Activated CD4-positive, alpha-beta memory T cell treated with anti-CD3 and anti-CD28 coated beads, Interleukin-2, amount 10 ng/mL, durations not matched to agents 7 days and 5 days (primary cell): ENCODE measurements at regions not wholly inside any gene's neighbourhood (a gene's known extent, or its start where the extent isn't known, plus 50 kb on each side); places are given as distances from the start of the nearest gene placed in this dataset.

Source experiments
- CTCF ChIA-PET: fragments of 350-600 bp; sonication (Branson Sonifier 250); formaldehyde crosslinking; loops from one replicate; lab custom pipeline; 2021; ENCODE audit warnings: antibody characterized with exemption, inconsistent platforms; lab: Charles Lee
- POLR2A ChIA-PET: fragments of 350-600 bp; sonication (Branson Sonifier 250); formaldehyde crosslinking; loops from one replicate; lab custom pipeline; 2021; ENCODE audit warnings: antibody characterized with exemption; lab: Charles Lee
- DNase-seq: peaks from one replicate; pipeline ENCODE4 v3.0.0-alpha.2; 2020
- H3K27ac Mint-ChIP-seq: one replicate; pipeline ENCODE4 v1.8.0; 2021; ENCODE audit warnings: mild to moderate bottlenecking, mixed read lengths
- H3K27me3 Mint-ChIP-seq: one replicate; pipeline ENCODE4 v1.8.0; 2021; ENCODE audit warnings: mixed read lengths
- H3K36me3 Mint-ChIP-seq: one replicate; pipeline ENCODE4 v1.8.0; 2021; ENCODE audit warnings: low read depth, mixed read lengths
- H3K4me1 Mint-ChIP-seq: one replicate; pipeline ENCODE4 v1.8.0; 2021; ENCODE audit warnings: mixed read lengths
- H3K4me3 Mint-ChIP-seq: one replicate; pipeline ENCODE4 v1.8.0; 2021; ENCODE audit warnings: mild to moderate bottlenecking, mixed read lengths
- H3K9me3 Mint-ChIP-seq: one replicate; pipeline ENCODE4 v1.8.0; 2021; ENCODE audit warnings: mixed read lengths

DNA sequence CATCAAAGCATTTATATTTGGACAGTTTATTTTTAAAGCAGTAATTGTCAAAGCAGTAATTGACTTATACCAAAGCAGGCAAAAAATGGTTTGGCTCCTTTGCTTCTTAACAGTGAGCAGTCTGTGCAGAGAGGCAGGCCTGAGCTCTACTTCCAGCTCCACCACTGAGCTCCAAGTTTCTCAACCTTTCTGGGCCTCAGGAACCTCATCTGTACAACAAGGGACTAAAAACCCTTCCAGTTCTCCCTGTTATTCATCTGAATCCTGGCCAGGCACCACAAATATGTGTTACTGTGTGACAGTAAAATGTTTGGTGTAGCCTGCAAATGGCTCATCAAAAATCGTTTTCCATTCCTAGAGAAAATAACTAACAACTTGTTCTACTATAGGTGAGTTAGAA lies 88.7 kb upstream of the TTC29 start:
- POLR2A ChIA-PET = no interaction called here
- Mint-ChIP-seq H3K9me3 (no peaks in the 10 kb centered on the region), H3K27me3 (peaks cover 8% of the 10 kb centered on the region), H3K27ac (no peak overlapping the region), H3K4me3 (no peak overlapping the region), H3K36me3 (no peaks in the 10 kb centered on the region), H3K4me1 (no peaks in the 10 kb centered on the region)
- DNase-seq = no peak
- CTCF ChIA-PET = no interaction called here

DNA sequence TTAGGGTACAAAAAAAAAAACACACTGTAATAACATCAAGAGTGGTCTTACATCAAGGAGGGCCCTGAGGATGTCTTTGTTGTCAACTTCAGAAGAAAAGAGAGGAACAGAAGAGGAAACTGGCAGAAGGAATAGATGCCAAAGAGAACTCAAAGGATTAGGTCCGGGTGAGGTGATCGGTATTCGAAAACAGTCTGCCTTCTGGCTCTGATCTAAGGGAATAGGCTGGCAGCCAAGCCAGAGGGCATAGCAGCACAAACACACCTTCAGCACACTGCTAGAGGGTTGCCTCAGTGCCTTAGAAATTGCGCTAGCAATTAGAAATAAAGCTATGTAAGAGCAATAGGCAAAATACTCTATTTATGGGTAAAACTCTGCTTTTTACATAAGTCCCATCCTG lies 91.4 kb upstream of the TTC29 start:
- Mint-ChIP-seq H3K4me3 (no peak overlapping the region), H3K36me3 (no peaks in the 10 kb centered on the region), H3K4me1 (no peaks in the 10 kb centered on the region), H3K27me3 (peaks cover 13% of the 10 kb centered on the region), H3K27ac (no peak overlapping the region), H3K9me3 (no peaks in the 10 kb centered on the region)
- CTCF ChIA-PET = interaction anchor here (0.7 kb wide), 1 partner anchor 481 kb away, joined by 4 read pairs; no protein-coding TSS in a partner anchor
- no peak for DNase-seq
- POLR2A ChIA-PET = no interaction called here

DNA sequence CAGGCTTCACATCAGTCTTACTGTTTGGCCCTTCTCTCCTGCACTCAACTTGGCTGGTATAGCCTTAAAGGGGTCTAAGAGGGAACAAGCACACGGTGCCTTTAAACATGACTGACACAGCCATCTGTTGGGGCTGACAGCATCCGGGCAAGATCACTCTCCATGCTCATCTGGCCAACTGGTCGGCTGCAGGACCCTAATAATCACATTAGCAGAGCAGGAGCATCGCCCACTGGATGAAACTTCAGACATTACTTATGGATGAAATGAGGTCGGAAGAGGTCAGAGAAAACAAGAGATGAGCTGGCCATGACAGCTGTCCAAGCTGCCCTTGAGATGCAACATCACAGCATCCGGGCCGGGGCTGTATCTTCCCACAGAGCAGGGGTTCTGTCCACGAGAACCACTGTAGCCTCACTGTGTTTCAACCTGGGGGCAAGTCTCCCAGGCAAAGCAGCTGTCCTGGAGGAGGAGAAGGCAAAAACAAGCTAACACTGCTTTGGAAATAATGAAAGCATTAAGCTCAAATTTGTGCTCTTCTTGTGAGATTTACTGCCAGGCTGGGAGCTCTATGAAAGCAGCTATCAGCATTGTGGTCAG lies 94.4 kb upstream of the TTC29 start:
- Mint-ChIP-seq H3K36me3 (no peaks in the 10 kb centered on the region), H3K4me3 (no peak overlapping the region), H3K27ac (no peak overlapping the region), H3K9me3 (no peaks in the 10 kb centered on the region), H3K27me3 (peaks cover 12% of the 10 kb centered on the region), H3K4me1 (no peaks in the 10 kb centered on the region)
- no peak for DNase-seq
- CTCF ChIA-PET = interaction anchor here (1.2 to 1.7 kb wide), 2 partner anchors 21 to 57 kb away, joined by 4 read pairs; no protein-coding TSS in a partner anchor
- POLR2A ChIA-PET = no interaction called here

DNA sequence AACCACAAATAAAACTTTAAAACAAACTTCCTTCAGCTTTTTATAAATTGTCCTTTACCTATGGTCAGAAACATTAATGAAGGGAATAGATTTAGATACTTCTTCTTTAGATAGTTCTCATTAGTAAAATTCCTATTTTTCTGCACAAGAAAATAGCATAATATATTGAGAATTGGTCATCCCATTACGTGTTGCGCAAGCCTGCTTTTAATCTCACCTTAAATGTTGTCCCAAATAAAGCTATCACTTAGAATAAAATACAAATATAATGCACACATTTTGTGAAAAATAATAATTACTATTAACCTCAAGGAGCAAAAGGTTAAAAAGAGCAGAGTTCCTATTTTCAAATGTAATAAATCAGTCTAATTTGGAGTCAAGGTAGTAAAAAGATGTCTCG lies 95.2 kb upstream of the TTC29 start:
- Mint-ChIP-seq H3K27ac (no peak overlapping the region), H3K4me3 (no peak overlapping the region), H3K36me3 (no peaks in the 10 kb centered on the region), H3K27me3 (peaks cover 14% of the 10 kb centered on the region), H3K4me1 (no peaks in the 10 kb centered on the region), H3K9me3 (no peaks in the 10 kb centered on the region)
- no peak for DNase-seq
- ChIA-PET POLR2A (no interaction called here), CTCF (interaction anchor here (1.2 kb wide), 1 partner anchor 22 kb away, joined by 4 read pairs; no protein-coding TSS in a partner anchor)

DNA sequence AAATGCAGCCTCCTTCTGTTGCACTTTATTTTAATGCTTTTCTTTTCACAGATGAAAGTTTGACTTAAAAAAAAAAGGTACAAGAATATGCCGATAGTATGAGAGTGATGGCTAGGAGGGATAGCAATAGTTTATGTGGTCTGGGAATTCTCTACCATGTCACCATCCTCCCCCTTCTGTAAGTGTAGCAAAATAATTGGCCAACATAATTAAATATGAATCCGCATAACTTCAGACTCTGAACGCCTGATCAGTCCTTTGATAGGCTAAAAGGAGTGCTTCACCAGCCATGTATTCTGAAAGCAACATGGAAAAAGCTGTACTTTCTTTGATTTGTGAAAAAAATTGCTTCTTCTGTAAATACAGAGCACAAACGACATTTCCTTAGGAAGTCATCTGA lies 95.7 kb upstream of the TTC29 start:
- no peak for DNase-seq
- H3K27ac Mint-ChIP-seq = no peak overlapping the region
- no peak overlapping the region for H3K4me3 Mint-ChIP-seq
- POLR2A ChIA-PET = no interaction called here
- peaks cover 14% of the 10 kb centered on the region for H3K27me3 Mint-ChIP-seq
- CTCF ChIA-PET = no interaction called here
- no peaks in the 10 kb centered on the region for H3K36me3 Mint-ChIP-seq
- H3K9me3 Mint-ChIP-seq = no peaks in the 10 kb centered on the region
- no peaks in the 10 kb centered on the region for H3K4me1 Mint-ChIP-seq

DNA sequence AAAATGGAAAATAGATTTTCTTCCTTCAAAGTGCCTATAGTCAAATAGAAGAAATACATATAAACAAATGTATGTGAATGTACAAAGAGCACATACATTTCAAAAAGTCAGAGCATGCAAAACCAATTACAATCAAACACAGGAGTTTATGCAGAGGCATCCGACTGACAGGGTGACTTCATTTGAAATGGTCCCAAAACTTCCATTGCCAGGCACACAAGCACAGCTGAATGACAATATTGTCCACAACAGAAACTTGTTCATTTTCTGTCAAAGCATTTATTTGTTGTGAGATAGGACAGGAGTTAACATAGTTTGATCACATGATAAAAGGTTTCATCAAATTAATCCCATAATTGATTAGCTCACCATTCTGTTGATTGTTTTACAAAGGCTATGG lies 96.4 kb upstream of the TTC29 start:
- H3K4me3 Mint-ChIP-seq = no peak overlapping the region
- POLR2A ChIA-PET = no interaction called here
- CTCF ChIA-PET = no interaction called here
- H3K4me1 Mint-ChIP-seq = no peaks in the 10 kb centered on the region
- H3K36me3 Mint-ChIP-seq = no peaks in the 10 kb centered on the region
- H3K9me3 Mint-ChIP-seq = no peaks in the 10 kb centered on the region
- no peak overlapping the region for H3K27ac Mint-ChIP-seq
- DNase-seq = no peak
- peaks cover 16% of the 10 kb centered on the region for H3K27me3 Mint-ChIP-seq

DNA sequence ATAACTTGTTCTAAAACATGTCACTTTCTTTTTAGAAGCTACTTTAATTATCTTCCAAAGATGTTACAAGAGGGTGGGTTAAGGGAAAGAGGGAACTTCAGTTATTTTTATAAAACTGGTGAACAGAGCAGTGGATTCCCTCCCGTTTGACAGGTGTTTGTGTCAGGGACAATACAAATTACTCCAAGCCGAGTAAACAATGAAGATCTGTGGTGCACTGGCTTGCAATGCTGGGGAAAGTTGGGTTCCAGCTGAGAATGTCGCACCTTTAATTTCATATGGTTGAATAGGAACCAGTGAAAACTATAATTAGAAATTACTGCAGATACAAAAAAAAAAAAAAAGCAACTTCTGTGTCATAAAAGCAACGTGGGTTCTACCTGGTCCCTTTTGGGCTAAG lies 98.6 kb upstream of the TTC29 start:
- H3K4me1 Mint-ChIP-seq = no peaks in the 10 kb centered on the region
- H3K27ac Mint-ChIP-seq = no peak overlapping the region
- ChIA-PET CTCF (no interaction called here), POLR2A (no interaction called here)
- no peaks in the 10 kb centered on the region for H3K9me3 Mint-ChIP-seq
- peaks cover 13% of the 10 kb centered on the region for H3K27me3 Mint-ChIP-seq
- H3K36me3 Mint-ChIP-seq = no peaks in the 10 kb centered on the region
- no peak for DNase-seq
- no peak overlapping the region for H3K4me3 Mint-ChIP-seq

DNA sequence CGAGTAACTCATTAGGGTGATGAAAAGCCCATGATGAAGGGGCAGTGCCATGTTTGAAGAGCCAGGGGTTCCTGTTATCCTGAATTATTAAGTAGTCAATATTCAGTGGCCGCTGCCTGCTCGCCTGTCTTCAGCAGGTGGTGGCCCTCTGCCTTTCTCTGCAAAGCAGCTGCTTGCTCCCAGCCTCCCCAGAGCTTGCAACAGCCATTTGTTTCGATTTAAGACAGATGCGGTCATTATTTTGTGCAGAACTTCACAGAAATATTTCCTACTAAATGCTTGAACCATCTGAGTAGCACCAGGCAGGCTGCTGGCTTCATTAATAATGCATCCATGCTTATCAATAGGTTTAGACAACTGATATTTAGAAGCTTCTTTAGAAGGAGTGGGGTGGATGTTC lies 104.3 kb upstream of the TTC29 start:
- Mint-ChIP-seq H3K9me3 (no peaks in the 10 kb centered on the region), H3K27ac (no peak overlapping the region), H3K27me3 (peaks cover 16% of the 10 kb centered on the region), H3K36me3 (no peaks in the 10 kb centered on the region), H3K4me1 (no peaks in the 10 kb centered on the region), H3K4me3 (no peak overlapping the region)
- ChIA-PET POLR2A (no interaction called here), CTCF (no interaction called here)
- no peak for DNase-seq

DNA sequence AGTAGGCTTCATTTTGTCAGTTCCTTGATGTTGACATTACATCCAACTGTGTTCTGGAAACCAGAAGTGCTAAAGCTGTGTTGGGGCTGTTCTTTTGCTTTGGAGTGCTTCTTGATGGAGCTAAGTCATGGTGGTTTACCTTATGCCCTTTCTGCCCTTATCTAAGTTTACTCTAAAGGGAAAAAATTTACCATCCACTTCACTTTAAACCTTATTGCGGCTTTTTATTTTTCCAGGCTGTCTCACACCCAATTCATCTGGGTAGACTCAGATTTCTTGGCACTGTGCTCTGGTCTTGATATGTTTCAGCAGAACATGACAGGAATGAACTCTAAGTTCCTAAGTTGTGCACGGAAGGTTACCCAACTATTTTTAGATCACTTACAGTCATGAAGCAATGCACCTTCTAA lies 104.7 kb upstream of the TTC29 start:
- CTCF ChIA-PET = no interaction called here

DNA sequence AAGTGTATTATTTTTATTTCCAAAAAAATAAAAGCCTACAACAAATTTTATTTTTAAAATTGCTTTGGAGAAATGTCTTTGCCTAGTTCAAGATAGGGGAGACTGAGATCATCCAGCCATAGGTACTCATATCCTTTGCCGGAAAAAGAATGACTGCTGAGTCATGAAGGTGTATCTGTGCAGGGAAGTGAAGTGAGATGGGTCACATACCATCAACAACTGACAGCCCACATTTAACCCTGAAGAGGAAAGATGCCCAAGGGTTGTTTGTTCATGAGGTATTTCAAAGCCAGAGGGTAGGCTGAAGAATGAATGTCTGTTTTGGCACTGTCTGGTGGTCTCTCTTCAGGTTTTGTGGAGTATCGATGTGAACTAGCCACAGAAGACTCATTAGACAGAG lies 106.7 kb upstream of the TTC29 start:
- H3K4me3 Mint-ChIP-seq = no peak overlapping the region
- no peak overlapping the region for H3K27ac Mint-ChIP-seq
- no peaks in the 10 kb centered on the region for H3K9me3 Mint-ChIP-seq
- ChIA-PET POLR2A (no interaction called here), CTCF (no interaction called here)
- peaks cover 8% of the 10 kb centered on the region for H3K27me3 Mint-ChIP-seq
- DNase-seq = no peak
- H3K4me1 Mint-ChIP-seq = peaks cover 6% of the 10 kb centered on the region
- no peaks in the 10 kb centered on the region for H3K36me3 Mint-ChIP-seq

More for the DNA sequence above, 104.7 kb upstream of the TTC29 start:
- POLR2A ChIA-PET = no interaction called here
- no peak overlapping the region for H3K4me3 Mint-ChIP-seq
- no peak for DNase-seq
- no peak overlapping the region for H3K27ac Mint-ChIP-seq
- no peaks in the 10 kb centered on the region for H3K9me3 Mint-ChIP-seq
- peaks cover 13% of the 10 kb centered on the region for H3K27me3 Mint-ChIP-seq
- H3K4me1 Mint-ChIP-seq = no peaks in the 10 kb centered on the region
- H3K36me3 Mint-ChIP-seq = no peaks in the 10 kb centered on the region

DNA sequence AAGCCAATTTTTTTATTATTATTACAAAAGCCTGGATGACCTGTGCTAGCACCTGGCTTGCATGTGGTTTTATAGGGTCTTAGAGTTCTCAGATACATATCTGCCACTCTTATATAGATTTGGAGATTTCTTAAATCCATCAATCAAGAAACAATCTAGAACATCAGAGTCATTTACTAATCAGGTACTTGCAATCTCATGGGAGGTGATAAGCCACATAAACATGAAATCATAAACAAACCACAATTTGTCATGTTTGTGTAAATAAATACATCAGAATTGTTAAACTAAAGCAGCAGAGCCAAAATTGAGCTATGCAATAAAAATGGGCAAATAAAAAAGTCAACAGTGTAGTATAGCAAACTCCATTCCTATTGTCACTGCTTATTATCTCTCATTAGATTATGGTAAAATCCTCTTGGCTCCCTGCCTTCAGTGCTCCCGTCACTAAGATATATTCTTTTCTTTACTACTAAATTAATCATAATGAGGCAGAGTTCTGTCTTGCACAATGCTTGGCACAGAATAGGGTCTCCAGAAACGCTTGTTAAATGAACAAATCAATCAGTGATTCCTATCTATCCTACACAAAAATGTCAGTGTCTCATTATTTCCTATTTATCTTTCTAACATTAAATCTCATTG lies 108.7 kb upstream of the TTC29 start:
- Mint-ChIP-seq H3K9me3 (no peaks in the 10 kb centered on the region), H3K36me3 (no peaks in the 10 kb centered on the region), H3K27ac (no peak overlapping the region), H3K4me3 (no peak overlapping the region), H3K4me1 (peaks cover 11% of the 10 kb centered on the region), H3K27me3 (peaks cover 8% of the 10 kb centered on the region)
- ChIA-PET CTCF (no interaction called here), POLR2A (no interaction called here)
- DNase-seq = no peak

DNA sequence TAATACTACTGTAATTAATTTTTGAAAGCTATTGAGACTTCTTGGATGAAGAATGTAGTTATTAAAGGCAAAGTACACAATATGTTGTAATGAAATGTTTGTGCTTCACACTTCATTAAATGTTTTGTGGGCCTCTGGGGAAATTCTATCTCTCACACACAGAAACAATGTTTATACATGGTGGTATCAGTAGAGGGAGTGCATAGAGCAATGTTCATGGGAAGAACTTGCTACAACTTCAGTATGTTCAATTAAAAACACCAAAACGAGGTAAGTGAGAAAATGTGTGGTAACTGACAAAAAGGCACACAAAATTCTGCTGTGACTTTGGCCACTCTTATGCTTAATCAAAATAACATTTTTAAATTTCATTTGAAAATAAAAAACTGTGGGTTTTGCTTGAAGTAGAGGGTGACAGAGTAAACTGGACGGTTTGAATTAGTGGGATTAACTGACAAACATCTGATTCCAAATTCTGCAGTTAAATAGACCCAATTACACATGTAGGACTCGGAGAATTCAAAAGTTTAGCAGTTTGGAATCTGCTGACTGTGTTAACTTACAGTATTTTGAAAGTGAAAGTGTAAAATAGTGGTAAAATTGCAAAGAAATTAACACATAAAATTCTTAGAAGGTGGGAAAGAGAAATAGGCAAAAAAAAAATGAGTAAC lies 111.4 kb upstream of the TTC29 start:
- no peaks in the 10 kb centered on the region for H3K27me3 Mint-ChIP-seq
- no peaks in the 10 kb centered on the region for H3K36me3 Mint-ChIP-seq
- H3K27ac Mint-ChIP-seq = peak overlapping the region; percentile 47
- POLR2A ChIA-PET = no interaction called here
- H3K9me3 Mint-ChIP-seq = no peaks in the 10 kb centered on the region
- CTCF ChIA-PET = interaction anchor here (1.0 kb wide), 1 partner anchor 40 kb away, joined by 3 read pairs; no protein-coding TSS in a partner anchor
- DNase-seq = no peak
- peak overlapping the region; percentile 71 for H3K4me3 Mint-ChIP-seq
- H3K4me1 Mint-ChIP-seq = peaks cover 11% of the 10 kb centered on the region

DNA sequence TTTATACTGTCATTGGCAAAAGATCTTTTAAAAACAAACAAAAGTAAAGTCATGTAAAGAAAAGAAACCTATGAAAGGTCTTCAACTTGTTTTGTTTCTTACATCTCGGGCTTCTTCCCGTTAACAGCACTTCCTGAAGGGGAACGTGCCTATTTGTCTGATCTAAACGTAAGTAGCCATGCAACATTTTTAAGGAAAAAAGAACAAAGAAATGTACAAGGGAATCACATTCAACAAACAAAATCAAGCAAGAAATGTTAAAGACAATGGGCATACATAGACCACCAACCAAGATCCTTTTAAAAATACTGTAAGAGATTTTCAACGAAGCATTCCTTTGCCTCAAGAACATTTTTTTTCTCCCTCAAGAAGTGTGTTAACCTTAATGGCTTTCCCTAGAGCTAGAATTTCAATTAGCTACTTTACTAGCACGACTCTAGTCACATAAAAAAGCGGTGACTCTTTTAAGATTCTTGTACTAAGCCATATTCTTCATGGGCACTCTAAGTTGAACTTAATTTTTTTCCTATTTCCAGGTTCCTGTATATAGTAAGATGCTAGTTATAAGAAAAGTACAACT lies 112.0 kb upstream of the TTC29 start:
- Mint-ChIP-seq H3K4me1 (peaks cover 11% of the 10 kb centered on the region), H3K4me3 (peak overlapping the region; percentile 71), H3K27ac (peak overlapping the region; percentile 47), H3K36me3 (no peaks in the 10 kb centered on the region), H3K9me3 (no peaks in the 10 kb centered on the region), H3K27me3 (peaks cover 2% of the 10 kb centered on the region)
- POLR2A ChIA-PET = no interaction called here
- CTCF ChIA-PET = no interaction called here
- DNase-seq = no peak
